VCaP (cell line): ENCODE measurements at regions not wholly inside any gene's neighbourhood (a gene's known extent, or its start where the extent isn't known, plus 50 kb on each side); places are given as distances from the start of the nearest gene placed in this dataset.

Experiments used
- H3K27ac ChIP-seq: fragments of 450-650 bp; 2 replicates; pipeline ENCODE4 v1.5.1; 2017
- CTCF ChIP-seq: fragments of 450-650 bp; conservative IDR thresholded peaks from 2 replicates; pipeline ENCODE4 v1.5.1; 2017; ENCODE audit warnings: mild to moderate bottlenecking, moderate library complexity

GRCh38 chr2:11031876-11032275 lies 120.1 kb downstream of the KCNF1 start:
- H3K27ac ChIP-seq, result no peak overlapping the region
- no peak for TF ChIP-seq CTCF

DNA sequence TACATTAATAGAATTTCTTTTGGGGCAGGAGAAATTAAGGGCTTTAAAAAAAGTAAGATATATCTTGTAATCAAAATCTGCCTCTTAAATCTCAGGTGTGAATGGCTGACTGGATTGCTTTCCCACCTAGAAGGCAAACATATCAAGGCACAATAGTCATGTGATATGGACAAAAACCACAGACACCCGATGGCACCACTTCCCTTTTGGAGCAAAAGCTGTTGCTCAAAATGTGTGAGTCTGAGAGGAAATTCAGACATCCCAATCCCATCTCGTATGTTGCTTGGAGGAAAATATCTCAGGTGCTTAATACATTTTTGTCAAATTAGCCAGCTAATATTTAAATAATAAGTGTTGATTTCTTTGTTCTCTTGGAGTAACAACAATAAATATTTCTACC lies 120.7 kb downstream of the KCNF1 start:
- TF ChIP-seq CTCF, result no peak
- no peak overlapping the region for H3K27ac ChIP-seq

DNA sequence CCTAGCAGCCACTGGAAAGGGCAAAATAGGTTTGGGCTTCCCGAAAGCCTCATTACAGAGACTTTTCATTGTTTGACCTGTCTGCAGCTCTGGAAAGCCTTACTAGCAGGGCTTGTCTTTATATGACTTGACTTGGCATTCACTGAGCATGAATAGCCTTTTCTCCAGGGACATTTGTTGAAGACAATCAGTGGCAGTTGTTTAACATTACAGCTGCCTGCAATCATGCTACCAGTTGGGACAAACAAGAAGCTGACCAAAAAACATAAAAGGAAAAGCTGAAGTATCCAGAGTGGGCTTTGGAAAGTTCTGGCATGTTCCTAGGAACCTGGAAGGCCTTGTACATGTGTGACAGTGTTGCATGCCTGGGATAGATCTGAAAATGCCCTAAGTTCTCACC lies 121.4 kb downstream of the KCNF1 start:
- TF ChIP-seq CTCF, result no peak
- no peak overlapping the region for H3K27ac ChIP-seq

- TF ChIP-seq CTCF, result no peak
- no peak overlapping the region for H3K27ac ChIP-seq
Measured at GRCh38 chr2:11038641-11039040, 116.6 kb upstream of the SLC66A3 start.

DNA sequence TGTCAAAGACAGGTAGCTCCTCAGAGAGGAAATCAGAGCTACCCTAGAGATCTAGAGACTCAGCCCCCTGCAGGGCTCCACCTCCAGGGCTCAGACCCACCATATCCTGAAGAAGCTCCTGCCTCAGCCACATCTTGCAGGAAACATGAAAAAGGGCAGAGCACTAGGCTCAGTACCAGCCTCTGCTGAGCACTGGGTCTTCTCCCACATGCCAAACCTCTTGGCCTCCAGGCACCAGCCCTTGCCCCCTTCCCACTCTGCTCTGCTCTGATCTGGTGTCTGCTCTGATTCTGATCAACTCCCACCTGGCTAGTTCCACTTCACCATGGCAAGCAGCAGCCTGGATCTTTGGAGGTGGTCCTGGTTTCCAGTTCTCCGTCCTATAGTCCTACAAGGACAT lies 114.3 kb upstream of the SLC66A3 start:
- TF ChIP-seq CTCF, result no peak
- no peak overlapping the region for H3K27ac ChIP-seq

GRCh38 chr2:11042841-11043240 lies 112.4 kb upstream of the SLC66A3 start:
- H3K27ac ChIP-seq, result no peak overlapping the region
- TF ChIP-seq CTCF, result no peak

DNA sequence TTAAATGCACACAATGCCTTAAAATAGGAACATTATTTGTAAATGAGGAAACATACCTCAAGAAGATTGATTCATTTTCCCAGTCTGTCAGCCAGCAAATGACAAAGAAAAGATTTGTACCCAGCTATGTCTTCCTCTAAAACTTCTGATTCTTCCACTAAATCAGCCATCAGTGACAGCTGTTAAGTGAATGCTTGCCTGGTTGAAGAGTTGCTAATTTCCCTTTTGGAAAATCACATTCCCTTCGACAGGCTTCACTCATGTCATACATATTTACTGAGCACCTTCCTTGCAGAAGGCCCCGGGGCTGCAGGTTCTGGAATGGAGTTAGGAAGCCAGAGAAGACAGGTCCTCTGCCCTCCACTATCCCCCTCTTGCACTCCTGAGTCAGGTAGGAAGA lies 112.0 kb upstream of the SLC66A3 start:
- H3K27ac ChIP-seq, result no peak overlapping the region
- no peak for TF ChIP-seq CTCF

- TF ChIP-seq CTCF, result no peak
- no peak overlapping the region for H3K27ac ChIP-seq
Measured at GRCh38 chr2:11044201-11044600, 111.1 kb upstream of the SLC66A3 start.
